ENCODE measurements at regions not wholly inside any gene's neighbourhood (a gene's known extent, or its start where the extent isn't known, plus 50 kb on each side); places are given as distances from the start of the nearest gene placed in this dataset.

DNA sequence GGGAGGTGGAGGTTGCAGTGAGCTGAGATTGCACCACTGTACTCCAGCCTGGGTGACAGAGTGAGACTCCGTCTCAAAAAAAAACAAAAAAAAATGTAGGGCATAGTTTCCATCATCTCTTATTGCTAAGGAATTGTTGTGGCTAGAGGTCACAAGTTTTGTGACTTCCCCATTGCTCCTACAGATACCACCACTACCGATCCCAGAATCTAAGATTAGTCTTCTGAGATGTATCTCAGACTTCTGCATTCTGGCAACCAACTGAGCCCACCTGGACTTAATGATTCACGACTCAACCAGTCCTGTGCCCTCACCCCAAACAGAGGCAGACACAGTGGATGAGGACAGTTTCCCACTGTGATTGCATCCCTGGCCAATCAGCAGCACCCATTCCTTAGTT is 148.9 kb downstream of the NECTIN1 start:
- TF ChIP-seq, protein P1, sequence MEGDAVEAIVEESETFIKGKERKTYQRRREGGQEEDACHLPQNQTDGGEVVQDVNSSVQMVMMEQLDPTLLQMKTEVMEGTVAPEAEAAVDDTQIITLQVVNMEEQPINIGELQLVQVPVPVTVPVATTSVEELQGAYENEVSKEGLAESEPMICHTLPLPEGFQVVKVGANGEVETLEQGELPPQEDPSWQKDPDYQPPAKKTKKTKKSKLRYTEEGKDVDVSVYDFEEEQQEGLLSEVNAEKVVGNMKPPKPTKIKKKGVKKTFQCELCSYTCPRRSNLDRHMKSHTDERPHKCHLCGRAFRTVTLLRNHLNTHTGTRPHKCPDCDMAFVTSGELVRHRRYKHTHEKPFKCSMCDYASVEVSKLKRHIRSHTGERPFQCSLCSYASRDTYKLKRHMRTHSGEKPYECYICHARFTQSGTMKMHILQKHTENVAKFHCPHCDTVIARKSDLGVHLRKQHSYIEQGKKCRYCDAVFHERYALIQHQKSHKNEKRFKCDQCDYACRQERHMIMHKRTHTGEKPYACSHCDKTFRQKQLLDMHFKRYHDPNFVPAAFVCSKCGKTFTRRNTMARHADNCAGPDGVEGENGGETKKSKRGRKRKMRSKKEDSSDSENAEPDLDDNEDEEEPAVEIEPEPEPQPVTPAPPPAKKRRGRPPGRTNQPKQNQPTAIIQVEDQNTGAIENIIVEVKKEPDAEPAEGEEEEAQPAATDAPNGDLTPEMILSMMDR (IDR thresholded peaks at IDR 0.05) = no peak
- Histone ChIP-seq H3K4me3 (ENCODE audit: low read depth in 1 of 2, low read length in 1 of 2) (no peak overlapping the region), H3K27me3 (peaks cover 33% of the 10 kb centered on the region)

DNA sequence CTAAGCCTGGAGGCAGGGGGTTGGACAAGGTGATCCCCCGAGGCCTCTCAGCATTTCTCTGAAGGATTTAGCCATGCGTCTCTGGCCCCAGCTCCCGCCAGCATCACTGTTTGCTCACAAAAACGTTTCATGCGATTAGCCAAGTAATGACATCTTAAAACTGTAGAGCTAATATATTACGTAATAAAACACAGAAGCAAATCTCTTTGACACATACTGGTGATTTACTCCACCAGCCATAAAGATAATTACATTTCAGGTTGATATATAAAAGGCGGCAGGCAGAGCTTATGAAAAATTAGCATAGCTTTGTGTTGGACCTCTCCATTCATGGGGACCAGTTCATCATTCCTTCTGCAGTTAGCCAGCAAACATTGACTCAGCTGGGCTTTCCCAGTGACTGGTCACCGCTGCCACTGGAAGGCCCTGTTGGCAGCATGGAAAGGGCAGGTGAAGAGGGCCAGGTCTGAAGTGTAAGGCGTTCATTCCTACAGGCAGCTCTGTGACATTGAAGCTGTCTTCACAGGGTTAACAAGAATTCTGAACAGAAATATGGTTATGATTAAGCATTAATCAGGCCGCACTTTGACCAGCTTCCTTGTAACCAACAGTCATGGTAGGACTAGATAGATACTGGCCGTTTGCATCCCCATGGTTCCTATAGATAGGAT is 150.3 kb downstream of the NECTIN1 start:
- TF ChIP-seq, protein P1 (IDR thresholded peaks at IDR 0.05) = no peak
- peaks cover 19% of the 10 kb centered on the region for H3K27me3 ChIP-seq
- H3K36me3 ChIP-seq = no peaks in the 10 kb centered on the region
- H3K9me3 ChIP-seq = no peaks in the 10 kb centered on the region
- H3K4me3 ChIP-seq (ENCODE audit: low read depth in 1 of 2, low read length in 1 of 2) = no peak overlapping the region
- peaks cover 5 to 9% of the 10 kb centered on the region in 2 experiments for H3K4me1 ChIP-seq (ENCODE audit: control insufficient read depth in 1 of 2, insufficient read depth in 1 of 2, low read depth in 1 of 2, low read length in 1 of 2)
- H3K27ac ChIP-seq = no peak overlapping the region

More for the DNA sequence above, 148.9 kb downstream of the NECTIN1 start:
- peaks cover 0 to 14% of the 10 kb centered on the region in 2 experiments for H3K4me1 ChIP-seq (ENCODE audit: control insufficient read depth in 1 of 2, insufficient read depth in 1 of 2, low read depth in 1 of 2, low read length in 1 of 2)
- H3K27ac ChIP-seq = no peak overlapping the region
- H3K36me3 ChIP-seq = no peaks in the 10 kb centered on the region
- no peaks in the 10 kb centered on the region for H3K9me3 ChIP-seq

DNA sequence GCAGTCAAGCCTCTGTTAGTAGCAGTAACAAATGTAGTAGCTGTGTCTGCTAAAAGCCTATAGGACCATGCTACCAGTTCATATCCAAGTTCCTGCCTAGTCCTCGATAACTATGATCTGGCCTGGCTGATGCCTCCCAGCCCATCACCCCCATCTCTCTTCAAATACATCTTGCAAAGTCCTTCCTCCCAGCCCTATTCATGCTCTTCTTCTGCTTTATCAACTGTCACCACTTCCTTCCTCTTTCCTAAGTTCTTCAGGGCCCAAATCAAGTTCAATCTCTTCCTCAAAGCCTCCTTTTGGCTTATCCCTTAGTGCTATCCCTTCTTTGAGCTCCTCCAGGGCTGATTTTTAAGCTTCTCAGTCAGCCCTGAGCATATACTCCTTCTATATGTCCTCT is 150.9 kb upstream of the THY1 start:
- TF ChIP-seq, protein P1 (IDR thresholded peaks at IDR 0.05) = no peak
- no peaks in the 10 kb centered on the region for H3K27me3 ChIP-seq
- peaks cover 13 to 23% of the 10 kb centered on the region in 2 experiments for H3K4me1 ChIP-seq (ENCODE audit: control insufficient read depth in 1 of 2, insufficient read depth in 1 of 2, low read depth in 1 of 2, low read length in 1 of 2)
- H3K36me3 ChIP-seq = no peaks in the 10 kb centered on the region
- H3K27ac ChIP-seq = peak overlapping the region; percentile 82
- H3K4me3 ChIP-seq (ENCODE audit: low read depth in 1 of 2, low read length in 1 of 2) = peak overlapping the region in 1 of 2 experiments; percentile 39
- H3K9me3 ChIP-seq = no peaks in the 10 kb centered on the region

DNA sequence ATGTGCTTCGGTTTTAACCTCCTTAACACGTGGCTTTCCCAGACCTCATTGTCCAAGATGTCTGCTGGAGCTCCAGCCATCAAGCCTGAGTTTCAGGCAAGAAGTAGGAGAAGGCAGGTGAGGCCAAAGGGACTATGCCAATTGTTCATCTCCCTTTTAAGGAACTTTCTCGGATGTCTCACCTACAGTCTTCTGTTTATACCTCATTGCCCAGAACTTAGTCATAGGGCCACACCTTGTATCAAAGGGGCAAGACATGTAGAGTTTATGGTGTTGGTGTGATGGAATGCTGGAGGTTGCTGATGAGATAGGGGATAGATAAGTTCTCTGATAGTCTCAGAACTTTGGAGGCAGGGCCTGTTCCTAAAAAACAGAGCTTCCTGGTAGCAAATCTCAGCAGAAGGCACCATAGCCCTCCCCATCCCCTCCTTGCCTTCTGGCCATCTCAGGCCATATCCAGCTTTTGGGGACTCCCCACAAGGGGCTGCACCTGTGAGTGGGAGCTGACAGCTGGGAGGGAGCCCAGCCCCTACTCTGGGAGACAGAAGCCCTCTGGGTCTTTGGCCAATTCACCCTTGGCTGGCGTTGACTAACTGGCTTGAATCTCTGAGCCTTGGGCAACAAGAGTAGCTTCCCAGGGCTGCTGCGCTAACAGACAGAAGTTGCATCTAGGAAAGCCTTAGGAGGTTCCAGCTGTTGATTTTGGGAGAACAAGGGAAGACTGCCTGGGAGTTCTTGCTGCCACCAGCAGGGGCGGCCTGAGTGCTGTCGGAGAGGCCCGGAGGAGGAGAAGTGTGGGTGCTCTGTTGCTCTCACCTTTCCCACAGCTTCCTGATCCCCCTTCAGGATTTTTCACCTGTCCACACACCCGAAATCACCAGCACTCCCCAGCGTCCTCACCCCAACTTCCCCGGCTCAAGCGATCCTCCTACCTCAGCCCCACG is 149.8 kb upstream of the THY1 start:
- H3K36me3 ChIP-seq = no peaks in the 10 kb centered on the region
- no peaks in the 10 kb centered on the region for H3K27me3 ChIP-seq
- no peaks in the 10 kb centered on the region for H3K9me3 ChIP-seq
- TF ChIP-seq, protein P1 (IDR thresholded peaks at IDR 0.05) = no peak
- no peak overlapping the region for H3K4me3 ChIP-seq (ENCODE audit: low read depth in 1 of 2, low read length in 1 of 2)
- H3K4me1 ChIP-seq (ENCODE audit: control insufficient read depth in 1 of 2, insufficient read depth in 1 of 2, low read depth in 1 of 2, low read length in 1 of 2) = peaks cover 13 to 23% of the 10 kb centered on the region in 2 experiments
- peak overlapping the region; percentile 82 for H3K27ac ChIP-seq

DNA sequence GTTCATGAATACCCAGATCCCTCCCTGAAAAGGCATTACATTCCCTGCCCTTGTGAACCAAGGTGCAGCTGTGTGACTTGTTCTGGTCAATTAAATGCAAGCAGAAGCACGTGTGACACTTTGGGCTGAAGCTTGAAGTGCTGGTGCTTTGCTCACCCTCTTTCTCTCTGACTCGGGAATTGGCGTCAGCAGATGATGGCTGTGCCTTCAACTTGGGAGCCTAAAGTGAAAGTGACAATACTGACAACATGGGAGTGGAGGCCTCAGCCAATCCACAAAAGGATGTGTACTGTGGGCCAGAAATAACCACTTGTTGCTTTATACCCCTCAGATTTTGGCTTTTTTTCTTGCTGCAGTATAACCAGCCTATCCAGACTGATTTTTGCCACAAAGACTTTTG is 148.3 kb upstream of the THY1 start:
- no peak overlapping the region for H3K4me3 ChIP-seq (ENCODE audit: low read depth in 1 of 2, low read length in 1 of 2)
- no peak overlapping the region for H3K27ac ChIP-seq
- no peaks in the 10 kb centered on the region for H3K36me3 ChIP-seq
- H3K27me3 ChIP-seq = no peaks in the 10 kb centered on the region
- TF ChIP-seq, protein P1 (IDR thresholded peaks at IDR 0.05) = no peak
- H3K9me3 ChIP-seq = no peaks in the 10 kb centered on the region
- H3K4me1 ChIP-seq (ENCODE audit: control insufficient read depth in 1 of 2, insufficient read depth in 1 of 2, low read depth in 1 of 2, low read length in 1 of 2) = peaks cover 13 to 23% of the 10 kb centered on the region in 2 experiments

All from neutrophil (primary cell).